ENCODE measurements at regions not wholly inside any gene's neighbourhood (a gene's known extent, or its start where the extent isn't known, plus 50 kb on each side); places are given as distances from the start of the nearest gene placed in this dataset.

- no TSS peak for BruUV-seq (replicated peaks)
- DNase-seq (ENCODE audit: extremely low read depth in 1 of 4, low spot score in 3 of 4), result no peak
- no peaks in the 10 kb centered on the region for H3K36me3 ChIP-seq (ENCODE audit: control insufficient read depth, insufficient read depth, low read length)
- no peak overlapping the region for H3K27ac ChIP-seq (ENCODE audit: extremely low read depth, low read depth, low read length)
- CTCF ChIA-PET (ENCODE audit: low intra/inter-chr PET ratio), result no interaction called here
- POLR2A ChIA-PET, result no interaction called here
- no peak for ATAC-seq
- in situ Hi-C loops (cut with MboI) (no loop called here), intact Hi-C loops (cut with micrococcal nuclease) (no loop called here)
- H3K9me3 ChIP-seq (replicated peaks; ENCODE audit: control insufficient read depth, insufficient read depth, low read depth, low read length), result no peaks in the 10 kb centered on the region; the same call in none of the 2 replicates
- no peak overlapping the region for H3K4me2 ChIP-seq (ENCODE audit: insufficient read depth, low read length)
- no peak for FAIRE-seq
- H4K20me1 ChIP-seq (replicated peaks; ENCODE audit: control insufficient read depth, insufficient read depth, low read length), result no peaks in the 10 kb centered on the region
- no peak overlapping the region for H2AFZ ChIP-seq (ENCODE audit: low read depth, low read length)
- no peak overlapping the region for H3K9ac ChIP-seq (ENCODE audit: insufficient read depth in 1 of 2, low read depth in 2 of 2, low read length in 2 of 2)
- no peak overlapping the region for H3K4me3 ChIP-seq
- WGBS (ENCODE audit: insufficient coverage, low coverage, missing lambda C conversion rate), result 3% methylated on average over 31 of the region's 38 CpGs
- TF ChIP-seq SRSF9 (IDR thresholded peaks at IDR 0.05; ENCODE audit: borderline replicate concordance, low read depth, low read length), result no peak
- TF ChIP-seq PRPF4 (IDR thresholded peaks at IDR 0.05; ENCODE audit: insufficient read depth, low read depth, low read length, poor library complexity, severe bottlenecking), result no peak
- TF ChIP-seq IRF9 (tag; IDR thresholded peaks at IDR 0.05), result no peak
- TF ChIP-seq CLOCK (CRISPR knock-in tag; IDR thresholded peaks at IDR 0.05; ENCODE audit: borderline replicate concordance), result no peak
- TF ChIP-seq ZNF436 (CRISPR knock-in tag; IDR thresholded peaks at IDR 0.05), result no peak
- no peak for TF ChIP-seq POLR2H (tag; IDR thresholded peaks at IDR 0.05; ENCODE audit: low read depth)
- no peaks in the 10 kb centered on the region for H3K9me1 ChIP-seq (ENCODE audit: control insufficient read depth, insufficient read depth, low read length)
- H3K27me3 ChIP-seq (ENCODE audit: control insufficient read depth in 2 of 2, insufficient read depth in 2 of 2, low read length in 2 of 2), result no peaks in the 10 kb centered on the region
- H3K4me1 ChIP-seq (replicated peaks in 1 of 2; ENCODE audit: control insufficient read depth in 2 of 2, insufficient read depth in 2 of 2, low read length in 2 of 2), result no peaks in the 10 kb centered on the region
- no peaks in the 10 kb centered on the region for H3K79me2 ChIP-seq (ENCODE audit: control insufficient read depth, insufficient read depth, low read length)
Measured at GRCh38 chr7:86282014-86282682, 361.6 kb upstream of the GRM3 start.

All from K562 (cell line).